Stomach (tissue), 8 donors: ENCODE measurements at regions not wholly inside any gene's neighbourhood (a gene's known extent, or its start where the extent isn't known, plus 50 kb on each side); places are given as distances from the start of the nearest gene placed in this dataset.

Experiments used
- DNase-seq, 2 donors: peaks; one replicate each; pipeline versions ENCODE4 v3.0.0 to v3.0.0-alpha.2; 2013 to 2019
- H3K27ac ChIP-seq, 5 donors: fragments of 200-600 bp in 4 of 5; sonication (generic) in 4 of 5; one replicate each; pipeline ENCODE4 v1.5.1; 2013 to 2019; ENCODE audit warnings: mild to moderate bottlenecking in 1 of 5, moderate library complexity in 1 of 5
- H3K27me3 ChIP-seq, 3 donors: fragments of 200-600 bp; sonication (generic); one replicate each; pipeline ENCODE4 v1.5.1; 2017 to 2019; ENCODE audit warnings: mixed run types in 1 of 3
- H3K36me3 ChIP-seq, 4 donors: fragments of 200-600 bp; sonication (generic); 1 replicate in 3 of 4; 2 replicates in 1 of 4; pipeline ENCODE4 v1.5.1; 2016 to 2019
- H3K4me1 ChIP-seq, 4 donors: fragments of 200-600 bp; sonication (generic); one replicate each; pipeline ENCODE4 v1.5.1; 2016 to 2019
- H3K4me3 ChIP-seq, 4 donors: fragments of 200-600 bp; sonication (generic) in 3 of 4; one replicate each; pipeline ENCODE4 v1.5.1; 2016 to 2019; ENCODE audit warnings: mild to moderate bottlenecking in 1 of 4
- H3K9me3 ChIP-seq, 4 donors: fragments of 200-600 bp; sonication (generic); one replicate each; pipeline ENCODE4 v1.5.1; 2016 to 2019
- EP300 ChIP-seq: sonication (generic); formaldehyde crosslinking; IDR thresholded peaks from one replicate; pipeline ENCODE4 v1.6.1; 2017; ENCODE audit warnings: antibody characterized with exemption
- POLR2A ChIP-seq, 4 donors: fragments of 450-650 bp; IDR thresholded peaks; one replicate each; pipeline ENCODE4 v1.6.1; 2016; ENCODE audit warnings: antibody characterized with exemption in 4 of 4, control low read depth in 2 of 4, mild to moderate bottlenecking in 1 of 4, moderate library complexity in 1 of 4
- POLR2AphosphoS5 ChIP-seq, 3 donors: sonication (generic); formaldehyde crosslinking; IDR thresholded peaks; one replicate each; pipeline ENCODE4 v1.6.1; 2016; ENCODE audit warnings: antibody characterized with exemption in 3 of 3
- WGBS, 5 donors: extraction: QIAGEN DNeasy Blood & Tissue Kit in 3 of 5; methylation state at CpG; one replicate each; pipeline versions ENCODE4 v1.1.5 to v1.1.7; 2013 to 2018; 5-methylcytosine and 5-hydroxymethylcytosine counted together
- intact Hi-C: fragments of 100-400 bp; cut with DNase I; formaldehyde crosslinking; loops from one replicate; pipeline ENCODE4 v1.15.1; 2023; ENCODE audit warnings: low total_unique reads
- TF ChIP-seq, protein P1 (sequence below), 7 experiments: fragments of 450-650 bp in 4 of 7; fragments of 200-600 bp in 3 of 7; sonication (generic) in 3 of 7; IDR thresholded peaks; one replicate each; pipeline ENCODE4 v1.5.1; 2016 to 2019; ENCODE audit warnings: antibody characterized with exemption in 7 of 7, control low read depth in 2 of 7, mild to moderate bottlenecking in 1 of 7
- donor health status: healthy with polysubstance abuse.
- donor health status: Bipolar disorder and iron deficiency.
- donor health status: healthy.

DNA sequence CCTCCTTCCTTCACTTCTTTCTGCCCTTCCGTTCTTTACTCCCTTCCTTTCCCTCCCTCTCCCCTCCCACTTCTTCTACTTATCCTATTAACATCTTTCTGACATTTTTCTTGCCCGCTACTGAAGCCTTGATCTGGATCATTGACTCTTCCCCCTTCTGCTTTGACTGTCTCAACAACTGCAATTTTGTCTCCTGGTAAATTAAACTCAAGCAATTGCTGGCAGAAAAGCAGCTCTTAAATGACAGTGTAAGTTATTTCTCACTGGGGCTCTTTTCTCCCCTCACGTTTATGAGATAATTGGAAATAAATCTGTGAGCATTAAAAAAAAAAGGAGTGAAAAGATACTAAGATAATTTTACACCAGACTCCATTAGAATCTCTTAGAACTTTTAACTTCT, 120.0 kb downstream of the SLC17A6 start:
- H3K9me3 ChIP-seq, result no peaks in the 10 kb centered on the region
- DNase-seq, result no peak
- H3K36me3 ChIP-seq, result no peaks in the 10 kb centered on the region
- 56 to 72% (median 70%) methylated on average over 3 of the region's 3 CpGs for WGBS, 5 donors
- TF ChIP-seq EP300 (no peak), POLR2A (IDR thresholded peaks at IDR 0.05) (no peak), POLR2AphosphoS5 (IDR thresholded peaks at IDR 0.05) (no peak)
- TF ChIP-seq, protein P1, sequence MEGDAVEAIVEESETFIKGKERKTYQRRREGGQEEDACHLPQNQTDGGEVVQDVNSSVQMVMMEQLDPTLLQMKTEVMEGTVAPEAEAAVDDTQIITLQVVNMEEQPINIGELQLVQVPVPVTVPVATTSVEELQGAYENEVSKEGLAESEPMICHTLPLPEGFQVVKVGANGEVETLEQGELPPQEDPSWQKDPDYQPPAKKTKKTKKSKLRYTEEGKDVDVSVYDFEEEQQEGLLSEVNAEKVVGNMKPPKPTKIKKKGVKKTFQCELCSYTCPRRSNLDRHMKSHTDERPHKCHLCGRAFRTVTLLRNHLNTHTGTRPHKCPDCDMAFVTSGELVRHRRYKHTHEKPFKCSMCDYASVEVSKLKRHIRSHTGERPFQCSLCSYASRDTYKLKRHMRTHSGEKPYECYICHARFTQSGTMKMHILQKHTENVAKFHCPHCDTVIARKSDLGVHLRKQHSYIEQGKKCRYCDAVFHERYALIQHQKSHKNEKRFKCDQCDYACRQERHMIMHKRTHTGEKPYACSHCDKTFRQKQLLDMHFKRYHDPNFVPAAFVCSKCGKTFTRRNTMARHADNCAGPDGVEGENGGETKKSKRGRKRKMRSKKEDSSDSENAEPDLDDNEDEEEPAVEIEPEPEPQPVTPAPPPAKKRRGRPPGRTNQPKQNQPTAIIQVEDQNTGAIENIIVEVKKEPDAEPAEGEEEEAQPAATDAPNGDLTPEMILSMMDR (IDR thresholded peaks at IDR 0.05), result no peak
- no peaks in the 10 kb centered on the region for H3K27me3 ChIP-seq
- H3K4me1 ChIP-seq, result no peaks in the 10 kb centered on the region
- intact Hi-C loops, result no loop called here
- H3K4me3 ChIP-seq, result no peak overlapping the region
- no peak overlapping the region for H3K27ac ChIP-seq

DNA sequence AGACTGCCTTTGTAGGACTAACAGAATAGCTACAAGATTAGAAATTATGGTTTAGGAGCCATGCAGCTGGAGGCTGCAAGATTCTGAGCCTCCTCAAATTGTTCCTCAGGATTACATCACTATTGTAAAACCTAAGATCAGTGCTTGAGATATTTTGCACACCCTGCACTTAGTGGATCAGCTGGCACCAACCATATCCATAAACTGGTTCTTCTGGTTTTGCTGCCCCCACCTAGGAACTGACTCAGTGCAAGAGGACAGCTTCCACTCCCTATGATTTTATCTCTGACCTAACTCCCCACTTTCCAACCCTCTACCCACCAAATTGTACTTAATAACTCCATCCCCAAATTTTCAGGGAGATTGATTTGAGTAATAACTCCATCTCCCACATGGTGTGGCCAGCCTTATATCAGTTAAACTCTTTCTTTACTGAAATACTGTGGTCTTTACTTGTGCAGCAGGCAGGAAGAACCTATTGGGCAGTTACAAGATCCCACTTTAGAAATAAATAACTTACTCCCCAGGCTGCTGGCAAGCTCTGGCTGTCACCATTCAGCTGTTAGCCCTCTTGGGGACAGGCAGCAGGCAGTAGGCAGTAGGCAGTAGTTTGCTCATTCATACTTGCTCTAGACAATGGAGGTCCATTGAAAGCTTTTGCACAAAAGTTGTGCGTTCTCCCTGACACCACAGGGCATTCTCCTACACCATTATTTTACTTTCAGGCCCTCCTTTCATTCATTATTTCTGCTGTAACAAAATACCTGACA, 119.0 kb downstream of the SLC17A6 start:
- WGBS, 5 donors, result 70 to 88% (median 84%) methylated on average over 1 of the region's 1 CpG
- Histone ChIP-seq H3K27me3 (no peaks in the 10 kb centered on the region), H3K4me3 (no peak overlapping the region), H3K36me3 (no peaks in the 10 kb centered on the region), H3K27ac (no peak overlapping the region), H3K4me1 (no peaks in the 10 kb centered on the region), H3K9me3 (no peaks in the 10 kb centered on the region)
- intact Hi-C loops, result no loop called here
- TF ChIP-seq POLR2AphosphoS5 (IDR thresholded peaks at IDR 0.05), result no peak
- no peak for TF ChIP-seq POLR2A (IDR thresholded peaks at IDR 0.05)
- TF ChIP-seq, protein P1 (IDR thresholded peaks at IDR 0.05), result no peak
- TF ChIP-seq EP300, result no peak
- peak in 1 of 2 donors; percentile 20 for DNase-seq

DNA sequence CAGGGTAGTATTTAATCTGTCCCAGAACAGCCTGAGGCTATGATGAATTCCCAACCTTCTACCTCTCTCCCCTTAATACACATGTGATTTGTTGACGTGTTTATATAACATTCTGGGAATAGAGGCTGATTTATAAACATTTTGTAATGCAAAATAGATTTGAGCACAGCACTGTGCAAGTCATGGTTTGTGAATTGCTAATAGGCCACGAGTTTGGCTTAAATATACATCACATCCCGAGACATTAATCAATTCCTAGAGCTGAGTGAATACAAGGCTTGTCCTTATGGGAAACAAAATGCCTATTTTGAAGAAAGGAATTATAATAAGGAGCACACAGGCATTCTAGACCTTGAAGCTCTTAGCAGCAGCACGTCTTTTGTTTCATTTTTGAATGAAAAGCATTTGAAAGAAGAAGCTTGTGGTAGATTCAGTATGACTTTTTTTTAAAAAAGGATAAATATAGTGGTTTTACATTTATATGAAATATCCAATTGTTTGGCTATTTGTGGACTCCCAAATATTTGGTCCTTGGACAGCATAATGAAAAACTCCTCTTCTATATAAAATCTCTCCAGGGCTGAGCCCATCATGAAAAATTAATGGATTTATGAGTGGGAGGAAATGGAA, 116.4 kb downstream of the SLC17A6 start:
- WGBS, 5 donors, result 48 to 61% (median 54%) methylated on average over 4 of the region's 4 CpGs
- no peak for DNase-seq
- Histone ChIP-seq H3K9me3 (no peaks in the 10 kb centered on the region), H3K4me1 (no peaks in the 10 kb centered on the region), H3K27ac (no peak overlapping the region), H3K27me3 (no peaks in the 10 kb centered on the region), H3K36me3 (no peaks in the 10 kb centered on the region), H3K4me3 (no peak overlapping the region)
- intact Hi-C loops, result no loop called here
- TF ChIP-seq POLR2A (IDR thresholded peaks at IDR 0.05) (no peak), EP300 (no peak), POLR2AphosphoS5 (IDR thresholded peaks at IDR 0.05) (no peak)
- TF ChIP-seq, protein P1 (IDR thresholded peaks at IDR 0.05), result no peak

DNA sequence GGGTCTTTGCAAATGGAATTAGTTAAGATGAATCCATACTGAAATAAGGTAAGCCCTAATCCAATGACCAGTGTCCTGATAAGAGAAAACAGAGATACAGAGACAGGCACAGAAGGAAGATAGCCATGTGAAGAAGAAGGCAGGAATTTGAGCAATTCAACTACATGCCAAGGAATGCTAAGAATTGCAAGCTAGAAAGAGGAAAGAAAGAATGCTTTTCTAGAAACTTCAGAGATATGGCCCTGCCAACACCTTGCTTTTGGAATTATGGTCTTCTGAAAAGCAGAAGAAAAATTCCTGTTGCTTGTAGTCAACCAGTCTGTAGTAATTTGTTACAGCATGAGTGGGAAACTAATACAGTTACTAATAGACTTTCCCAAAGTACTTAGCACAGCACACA, 111.3 kb downstream of the SLC17A6 start:
- Histone ChIP-seq H3K4me1 (no peaks in the 10 kb centered on the region), H3K27ac (no peak overlapping the region), H3K9me3 (no peaks in the 10 kb centered on the region), H3K4me3 (no peak overlapping the region), H3K27me3 (no peaks in the 10 kb centered on the region), H3K36me3 (no peaks in the 10 kb centered on the region)
- TF ChIP-seq, protein P1 (IDR thresholded peaks at IDR 0.05), result no peak
- no peak for TF ChIP-seq POLR2AphosphoS5 (IDR thresholded peaks at IDR 0.05)
- TF ChIP-seq EP300, result no peak
- TF ChIP-seq POLR2A (IDR thresholded peaks at IDR 0.05), result no peak
- DNase-seq, result no peak
- intact Hi-C loops, result no loop called here
